GM23338 (cell line): ENCODE measurements at regions not wholly inside any gene's neighbourhood (a gene's known extent, or its start where the extent isn't known, plus 50 kb on each side); places are given as distances from the start of the nearest gene placed in this dataset.

Experiments
- CREB1 ChIP-seq: fragments of 250-450 bp; sonication (Bioruptor Pico); IDR thresholded peaks from 2 replicates; pipeline ENCODE4 v1.5.0; 2020; ENCODE audit warnings: low read depth, mild to moderate bottlenecking, moderate library complexity
- CTCF ChIP-seq, 2 experiments: fragments of 200-600 bp in 1 of 2; sonication (generic) in 1 of 2; conservative IDR thresholded peaks; 2 replicates each; pipeline versions ENCODE4 v1.5.1 to v1.6.1; 2016 to 2017; ENCODE audit warnings: antibody characterized with exemption in 2 of 2, low read depth in 2 of 2, mild to moderate bottlenecking in 2 of 2, moderate library complexity in 1 of 2
- EZH2 ChIP-seq: fragments of 200-600 bp; sonication (generic); IDR thresholded peaks from one replicate; pipeline ENCODE4 v1.8.0; 2017; ENCODE audit warnings: antibody characterized with exemption, mild to moderate bottlenecking, low read depth; ENCODE audit not compliant: unreplicated experiment
- EZH2phosphoT487 ChIP-seq: fragments of 200-600 bp; sonication (generic); IDR thresholded peaks from one replicate; pipeline ENCODE4 v1.8.1; 2018; ENCODE audit warnings: antibody characterized with exemption; ENCODE audit not compliant: unreplicated experiment
- POLR2AphosphoS5 ChIP-seq: IDR thresholded peaks from 2 replicates; pipeline ENCODE4 v1.6.1; 2016; ENCODE audit warnings: antibody characterized with exemption, low read depth
- REST ChIP-seq: IDR thresholded peaks from one replicate; pipeline ENCODE4 v1.6.1; 2018; ENCODE audit warnings: antibody characterized with exemption; ENCODE audit not compliant: unreplicated experiment
- STAT1 ChIP-seq: IDR thresholded peaks from one replicate; pipeline ENCODE4 v1.6.1; 2016; ENCODE audit warnings: antibody characterized with exemption; ENCODE audit not compliant: unreplicated experiment
- ZNF114 ChIP-seq: fragments of 250-450 bp; sonication (Bioruptor Pico); IDR thresholded peaks from 2 replicates; pipeline ENCODE4 v1.5.0; 2020; ENCODE audit warnings: mild to moderate bottlenecking, moderate library complexity

DNA sequence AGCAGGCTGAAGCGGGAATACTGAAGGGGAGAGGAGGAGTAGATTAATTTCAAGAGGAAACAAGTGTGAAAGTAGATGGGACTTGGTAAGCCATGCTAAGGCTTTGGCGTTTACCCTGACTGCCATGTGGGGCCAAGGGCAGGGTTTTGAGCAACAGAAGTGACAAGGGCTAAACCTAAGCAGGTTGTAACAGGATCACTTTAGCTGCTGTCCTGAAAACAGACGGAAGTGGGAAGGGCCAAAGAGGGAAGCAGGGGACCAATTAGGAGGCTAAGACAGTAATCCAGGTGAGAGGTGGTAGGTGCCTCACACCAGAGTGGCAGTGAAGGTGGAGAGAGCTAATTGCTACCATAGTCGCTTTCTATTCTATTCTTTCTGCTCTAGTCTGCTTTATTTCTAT lies 166.5 kb downstream of the PJA1 start:
- TF ChIP-seq POLR2AphosphoS5 (no peak), EZH2 (no peak), CREB1 (CRISPR knock-in tag) (no peak), EZH2phosphoT487 (no peak), CTCF (conservative IDR thresholded peaks at IDR 0.05; ENCODE audit: low read depth in 2 of 2) (no peak), ZNF114 (CRISPR knock-in tag) (no peak), REST (no peak), STAT1 (no peak)
